Pulmonary artery endothelial cell (primary cell): ENCODE measurements at regions not wholly inside any gene's neighbourhood (a gene's known extent, or its start where the extent isn't known, plus 50 kb on each side); places are given as distances from the start of the nearest gene placed in this dataset.
"Not testable (repeated sequence)": the region's sequence is repeated elsewhere in the genome, so short reads cannot be mapped to it uniquely, and the experiment has no call there.

Source experiments
- DNase-seq: peaks from one replicate; pipeline ENCODE4 v3.0.0-alpha.2; 2011; ENCODE audit warnings: low read depth, low spot score

GRCh38 chr16:80014241-80014939, 413.9 kb upstream of the MAF start:
- no peak for DNase-seq

- DNase-seq, result no peak
These were observed 412.0 kb upstream of the MAF start for GRCh38 chr16:80012586-80012985.

- no peak for DNase-seq
These were observed 409.6 kb upstream of the MAF start for GRCh38 chr16:80009971-80010659.

- no peak for DNase-seq
These were observed 408.3 kb upstream of the MAF start for GRCh38 chr16:80008857-80009256.

- DNase-seq, result no peak
These were observed 406.7 kb upstream of the MAF start for GRCh38 chr16:80007231-80007630.

- DNase-seq, result no peak
These were observed 406.0 kb upstream of the MAF start for GRCh38 chr16:80006241-80007215.

GRCh38 chr16:80004113-80004512, 403.6 kb upstream of the MAF start:
- no peak for DNase-seq

- no peak for DNase-seq
These were observed 401.7 kb upstream of the MAF start for GRCh38 chr16:80002261-80002660.

GRCh38 chr16:79998143-79998542, 397.6 kb upstream of the MAF start:
- no peak for DNase-seq

- DNase-seq, result no peak
These were observed 396.7 kb upstream of the MAF start for GRCh38 chr16:79997257-79997656.

- DNase-seq, result no peak
These were observed 395.8 kb upstream of the MAF start for GRCh38 chr16:79996321-79996720.

GRCh38 chr16:79995315-79995714, 394.8 kb upstream of the MAF start:
- no peak for DNase-seq

- DNase-seq, result no peak
These were observed 393.9 kb upstream of the MAF start for GRCh38 chr16:79994418-79994817.

GRCh38 chr16:79993629-79994209, 393.2 kb upstream of the MAF start:
- DNase-seq, result no peak

GRCh38 chr16:79991969-79992368, 391.4 kb upstream of the MAF start:
- DNase-seq, result no peak

- DNase-seq, result no peak
These were observed 388.2 kb upstream of the MAF start for GRCh38 chr16:79988721-79989220.

GRCh38 chr16:79988089-79988488, 387.6 kb upstream of the MAF start:
- DNase-seq, result no peak

GRCh38 chr16:79986352-79986751, 385.8 kb upstream of the MAF start:
- DNase-seq, result no peak

GRCh38 chr16:79985606-79986005, 385.1 kb upstream of the MAF start:
- DNase-seq, result no peak

- not testable (repeated sequence) for DNase-seq
These were observed 383.6 kb upstream of the MAF start for GRCh38 chr16:79984149-79984548.

GRCh38 chr16:79982862-79983261, 382.3 kb upstream of the MAF start:
- no peak for DNase-seq
